ENCODE measurements at regions not wholly inside any gene's neighbourhood (a gene's known extent, or its start where the extent isn't known, plus 50 kb on each side); places are given as distances from the start of the nearest gene placed in this dataset.

- Histone ChIP-seq H3K4me1 (ENCODE audit: control insufficient read depth, insufficient read depth, low read length) (no peaks in the 10 kb centered on the region), H3K4me3 (ENCODE audit: low read depth in 2 of 2, low read length in 2 of 2) (no peak overlapping the region), H3K9me3 (ENCODE audit: control insufficient read depth, insufficient read depth, low read depth, low read length) (no peaks in the 10 kb centered on the region), H3K27me3 (ENCODE audit: control insufficient read depth, insufficient read depth, low read length) (no peaks in the 10 kb centered on the region), H3K36me3 (ENCODE audit: control insufficient read depth, insufficient read depth, low read length) (no peaks in the 10 kb centered on the region), H3K27ac (ENCODE audit: low read length) (no peak overlapping the region)
- intact Hi-C loops (cut with micrococcal nuclease; ENCODE audit: unreplicated experiment), result no loop called here
- in situ Hi-C loops (cut with HindIII; ENCODE audit: low pct_unique_long_range_greater_than_20kb, low sequenced_read_pairs), result no loop called here
- ATAC-seq (no peak), DNase-seq (ENCODE audit: low read depth, low spot score) (no peak)
- POLR2A ChIA-PET, result no interaction called here
- no TSS peak for BruUV-seq (replicated peaks)
- TF ChIP-seq, protein P1, sequence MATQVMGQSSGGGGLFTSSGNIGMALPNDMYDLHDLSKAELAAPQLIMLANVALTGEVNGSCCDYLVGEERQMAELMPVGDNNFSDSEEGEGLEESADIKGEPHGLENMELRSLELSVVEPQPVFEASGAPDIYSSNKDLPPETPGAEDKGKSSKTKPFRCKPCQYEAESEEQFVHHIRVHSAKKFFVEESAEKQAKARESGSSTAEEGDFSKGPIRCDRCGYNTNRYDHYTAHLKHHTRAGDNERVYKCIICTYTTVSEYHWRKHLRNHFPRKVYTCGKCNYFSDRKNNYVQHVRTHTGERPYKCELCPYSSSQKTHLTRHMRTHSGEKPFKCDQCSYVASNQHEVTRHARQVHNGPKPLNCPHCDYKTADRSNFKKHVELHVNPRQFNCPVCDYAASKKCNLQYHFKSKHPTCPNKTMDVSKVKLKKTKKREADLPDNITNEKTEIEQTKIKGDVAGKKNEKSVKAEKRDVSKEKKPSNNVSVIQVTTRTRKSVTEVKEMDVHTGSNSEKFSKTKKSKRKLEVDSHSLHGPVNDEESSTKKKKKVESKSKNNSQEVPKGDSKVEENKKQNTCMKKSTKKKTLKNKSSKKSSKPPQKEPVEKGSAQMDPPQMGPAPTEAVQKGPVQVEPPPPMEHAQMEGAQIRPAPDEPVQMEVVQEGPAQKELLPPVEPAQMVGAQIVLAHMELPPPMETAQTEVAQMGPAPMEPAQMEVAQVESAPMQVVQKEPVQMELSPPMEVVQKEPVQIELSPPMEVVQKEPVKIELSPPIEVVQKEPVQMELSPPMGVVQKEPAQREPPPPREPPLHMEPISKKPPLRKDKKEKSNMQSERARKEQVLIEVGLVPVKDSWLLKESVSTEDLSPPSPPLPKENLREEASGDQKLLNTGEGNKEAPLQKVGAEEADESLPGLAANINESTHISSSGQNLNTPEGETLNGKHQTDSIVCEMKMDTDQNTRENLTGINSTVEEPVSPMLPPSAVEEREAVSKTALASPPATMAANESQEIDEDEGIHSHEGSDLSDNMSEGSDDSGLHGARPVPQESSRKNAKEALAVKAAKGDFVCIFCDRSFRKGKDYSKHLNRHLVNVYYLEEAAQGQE (IDR thresholded peaks at IDR 0.05; ENCODE audit: insufficient read depth in 1 of 2, low read depth in 2 of 2, low read length in 1 of 2), result no peak
- CTCF ChIA-PET, result no interaction called here
Measured at GRCh38 chr4:36013206-36013605, 231.1 kb downstream of the ARAP2 start.

All from Panc1 (cell line).